ENCODE measurements at regions not wholly inside any gene's neighbourhood (a gene's known extent, or its start where the extent isn't known, plus 50 kb on each side); places are given as distances from the start of the nearest gene placed in this dataset.

DNA sequence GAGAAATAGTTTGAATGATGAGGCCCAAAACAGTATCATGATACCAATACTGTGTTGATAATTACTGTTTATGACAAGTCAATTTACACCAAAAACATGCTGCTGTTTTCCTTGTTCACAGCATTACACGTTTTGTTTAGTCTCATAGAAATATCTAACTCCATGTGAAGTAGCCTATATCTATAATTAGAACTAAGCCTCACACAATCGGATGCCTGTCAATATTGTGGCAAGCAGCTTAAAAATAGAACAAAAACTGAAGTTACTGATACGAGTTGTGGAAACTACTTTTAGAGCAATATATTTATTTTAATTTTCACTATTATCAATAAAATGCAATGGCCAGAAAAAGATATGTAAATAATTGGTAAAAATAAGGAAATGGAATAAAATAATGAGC is 470.8 kb downstream of the ZEB2 start:
- no peak for TF ChIP-seq EZH2 (IDR thresholded peaks at IDR 0.05; ENCODE audit: borderline replicate concordance, low read depth, low read length, poor library complexity, severe bottlenecking)
- TF ChIP-seq, protein P1, sequence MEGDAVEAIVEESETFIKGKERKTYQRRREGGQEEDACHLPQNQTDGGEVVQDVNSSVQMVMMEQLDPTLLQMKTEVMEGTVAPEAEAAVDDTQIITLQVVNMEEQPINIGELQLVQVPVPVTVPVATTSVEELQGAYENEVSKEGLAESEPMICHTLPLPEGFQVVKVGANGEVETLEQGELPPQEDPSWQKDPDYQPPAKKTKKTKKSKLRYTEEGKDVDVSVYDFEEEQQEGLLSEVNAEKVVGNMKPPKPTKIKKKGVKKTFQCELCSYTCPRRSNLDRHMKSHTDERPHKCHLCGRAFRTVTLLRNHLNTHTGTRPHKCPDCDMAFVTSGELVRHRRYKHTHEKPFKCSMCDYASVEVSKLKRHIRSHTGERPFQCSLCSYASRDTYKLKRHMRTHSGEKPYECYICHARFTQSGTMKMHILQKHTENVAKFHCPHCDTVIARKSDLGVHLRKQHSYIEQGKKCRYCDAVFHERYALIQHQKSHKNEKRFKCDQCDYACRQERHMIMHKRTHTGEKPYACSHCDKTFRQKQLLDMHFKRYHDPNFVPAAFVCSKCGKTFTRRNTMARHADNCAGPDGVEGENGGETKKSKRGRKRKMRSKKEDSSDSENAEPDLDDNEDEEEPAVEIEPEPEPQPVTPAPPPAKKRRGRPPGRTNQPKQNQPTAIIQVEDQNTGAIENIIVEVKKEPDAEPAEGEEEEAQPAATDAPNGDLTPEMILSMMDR (conservative IDR thresholded peaks at IDR 0.05; ENCODE audit: low read depth, low read length) = no peak
- intact Hi-C loops (cut with micrococcal nuclease; ENCODE audit: unreplicated experiment) = no loop called here
- no peaks in the 10 kb centered on the region for H3K4me1 ChIP-seq (ENCODE audit: insufficient read depth, low read length, poor library complexity, severe bottlenecking)
- H3K27ac ChIP-seq (ENCODE audit: low read depth, low read length, poor library complexity, severe bottlenecking) = no peak overlapping the region
- H3K4me3 ChIP-seq (ENCODE audit: low read depth, low read length, poor library complexity, severe bottlenecking) = no peak overlapping the region
- H3K27me3 ChIP-seq (replicated peaks; ENCODE audit: insufficient read depth, low read depth, low read length, poor library complexity) = no peaks in the 10 kb centered on the region
- ChIA-PET POLR2A (ENCODE audit: low non-redundant PET) (no interaction called here), CTCF (no interaction called here)
- H3K36me3 ChIP-seq (ENCODE audit: insufficient read depth, low read length, poor library complexity, severe bottlenecking) = no peaks in the 10 kb centered on the region
- DNase-seq (ENCODE audit: low spot score) = no peak
- no peaks in the 10 kb centered on the region for H3K9me3 ChIP-seq (ENCODE audit: low read depth, low read length, poor library complexity, severe bottlenecking)
- BruUV-seq (replicated peaks) = no TSS peak

DNA sequence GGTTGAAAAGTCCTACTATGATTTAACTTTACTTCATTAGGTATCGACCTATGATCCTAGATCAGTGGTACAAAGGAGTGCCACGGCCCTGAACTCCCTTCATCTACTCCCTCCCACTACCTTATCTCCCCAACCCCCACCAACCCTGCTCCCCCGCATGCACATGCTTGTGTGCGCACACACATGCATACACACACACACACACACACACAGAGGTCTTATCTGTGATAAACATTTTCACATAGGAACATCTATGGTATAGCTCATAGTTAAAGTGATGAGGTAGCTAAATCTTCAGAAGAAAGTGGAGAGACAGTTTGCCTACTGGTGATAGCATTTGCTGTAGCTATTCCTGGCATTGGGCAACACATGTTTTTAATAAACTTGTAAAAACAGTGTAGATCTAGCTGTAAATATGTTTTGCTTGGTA is 471.3 kb downstream of the ZEB2 start:
- H3K27me3 ChIP-seq (replicated peaks; ENCODE audit: insufficient read depth, low read depth, low read length, poor library complexity) = no peaks in the 10 kb centered on the region
- H3K4me3 ChIP-seq (ENCODE audit: low read depth, low read length, poor library complexity, severe bottlenecking) = no peak overlapping the region
- no peaks in the 10 kb centered on the region for H3K9me3 ChIP-seq (ENCODE audit: low read depth, low read length, poor library complexity, severe bottlenecking)
- TF ChIP-seq, protein P1 (conservative IDR thresholded peaks at IDR 0.05; ENCODE audit: low read depth, low read length) = no peak
- no peak for TF ChIP-seq EZH2 (IDR thresholded peaks at IDR 0.05; ENCODE audit: borderline replicate concordance, low read depth, low read length, poor library complexity, severe bottlenecking)
- H3K4me1 ChIP-seq (ENCODE audit: insufficient read depth, low read length, poor library complexity, severe bottlenecking) = no peaks in the 10 kb centered on the region
- H3K27ac ChIP-seq (ENCODE audit: low read depth, low read length, poor library complexity, severe bottlenecking) = no peak overlapping the region
- no peak for DNase-seq (ENCODE audit: low spot score)
- ChIA-PET POLR2A (ENCODE audit: low non-redundant PET) (no interaction called here), CTCF (no interaction called here)
- no TSS peak for BruUV-seq (replicated peaks)
- H3K36me3 ChIP-seq (ENCODE audit: insufficient read depth, low read length, poor library complexity, severe bottlenecking) = no peaks in the 10 kb centered on the region
- intact Hi-C loops (cut with micrococcal nuclease; ENCODE audit: unreplicated experiment) = no loop called here

DNA sequence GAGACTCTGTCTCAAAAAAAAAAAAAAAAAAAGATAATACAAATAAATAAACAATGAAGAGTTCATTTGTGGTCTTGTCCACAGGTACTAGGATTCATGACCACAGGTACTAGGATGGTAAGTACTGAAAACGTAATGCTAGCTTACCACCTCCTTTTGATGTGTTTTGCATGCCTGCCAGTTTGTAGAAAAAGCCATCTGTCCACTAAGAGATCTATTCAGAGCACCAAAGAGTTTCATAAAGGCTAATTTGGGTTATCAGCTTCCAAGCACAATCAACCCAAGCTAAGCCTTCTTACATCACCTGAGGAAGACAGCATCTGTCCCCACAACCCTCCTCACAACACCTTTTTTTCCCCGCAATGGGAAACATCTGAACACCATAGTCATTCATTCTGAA is 477.2 kb downstream of the ZEB2 start:
- intact Hi-C loops (cut with micrococcal nuclease; ENCODE audit: unreplicated experiment) = no loop called here
- TF ChIP-seq, protein P1 (conservative IDR thresholded peaks at IDR 0.05; ENCODE audit: low read depth, low read length) = no peak
- no peak for TF ChIP-seq EZH2 (IDR thresholded peaks at IDR 0.05; ENCODE audit: borderline replicate concordance, low read depth, low read length, poor library complexity, severe bottlenecking)
- Histone ChIP-seq H3K9me3 (ENCODE audit: low read depth, low read length, poor library complexity, severe bottlenecking) (no peaks in the 10 kb centered on the region), H3K4me3 (ENCODE audit: low read depth, low read length, poor library complexity, severe bottlenecking) (no peak overlapping the region), H3K4me1 (ENCODE audit: insufficient read depth, low read length, poor library complexity, severe bottlenecking) (no peaks in the 10 kb centered on the region), H3K36me3 (ENCODE audit: insufficient read depth, low read length, poor library complexity, severe bottlenecking) (no peaks in the 10 kb centered on the region), H3K27me3 (replicated peaks; ENCODE audit: insufficient read depth, low read depth, low read length, poor library complexity) (no peaks in the 10 kb centered on the region), H3K27ac (ENCODE audit: low read depth, low read length, poor library complexity, severe bottlenecking) (no peak overlapping the region)
- ChIA-PET POLR2A (ENCODE audit: low non-redundant PET) (no interaction called here), CTCF (no interaction called here)
- no TSS peak for BruUV-seq (replicated peaks)
- DNase-seq (ENCODE audit: low spot score) = no peak
